Trophoblast cell (in vitro differentiated cells and primary cell): ENCODE measurements at regions not wholly inside any gene's neighbourhood (a gene's known extent, or its start where the extent isn't known, plus 50 kb on each side); places are given as distances from the start of the nearest gene placed in this dataset.

Experiments
- DNase-seq, 2 donors: peaks; one replicate each; pipeline ENCODE4 v3.0.0-alpha.2; 2016
- H2AFZ ChIP-seq: 2 replicates; pipeline ENCODE4 v1.6.1; 2013; ENCODE audit warnings: low read length, moderate library complexity, mild to moderate bottlenecking; ENCODE audit not compliant: insufficient read depth, poor library complexity
- H2AK5ac ChIP-seq: 2 replicates; pipeline ENCODE4 v1.6.1; 2013; ENCODE audit warnings: mild to moderate bottlenecking, low read length
- H2BK120ac ChIP-seq: 2 replicates; pipeline ENCODE4 v1.6.1; 2013; ENCODE audit warnings: low read length, mild to moderate bottlenecking, moderate library complexity; ENCODE audit not compliant: insufficient read depth, poor library complexity
- H2BK12ac ChIP-seq: 2 replicates; pipeline ENCODE4 v1.6.1; 2013; ENCODE audit warnings: mild to moderate bottlenecking, low read length, moderate library complexity
- H2BK5ac ChIP-seq: 2 replicates; pipeline ENCODE4 v1.6.1; 2013; ENCODE audit warnings: low read length, low read depth, moderate library complexity, mild to moderate bottlenecking; ENCODE audit not compliant: poor library complexity
- H3K14ac ChIP-seq: 2 replicates; pipeline ENCODE4 v1.6.1; 2013; ENCODE audit warnings: mild to moderate bottlenecking, low read length
- H3K18ac ChIP-seq: 2 replicates; pipeline ENCODE4 v1.6.1; 2013; ENCODE audit warnings: mild to moderate bottlenecking, low read length
- H3K23ac ChIP-seq: 2 replicates; pipeline ENCODE4 v1.6.1; 2013; ENCODE audit warnings: low read length
- H3K27ac ChIP-seq: 2 replicates; pipeline ENCODE4 v1.5.1; 2013; ENCODE audit warnings: low read depth, mild to moderate bottlenecking, inconsistent platforms, low read length, moderate library complexity
- H3K27me3 ChIP-seq: 2 replicates; pipeline ENCODE4 v1.6.1; 2013; ENCODE audit warnings: inconsistent platforms, mild to moderate bottlenecking, low read length, moderate library complexity; ENCODE audit not compliant: insufficient read depth
- H3K36me3 ChIP-seq, 2 experiments: 1 replicate in 1 of 2; 2 replicates in 1 of 2; pipeline ENCODE4 v1.6.1; 2013; ENCODE audit warnings: low read length in 2 of 2, mild to moderate bottlenecking in 2 of 2, moderate library complexity in 1 of 2; ENCODE audit not compliant: insufficient read depth in 2 of 2, control insufficient read depth in 1 of 2
- H3K4ac ChIP-seq: 2 replicates; pipeline ENCODE4 v1.6.1; 2013; ENCODE audit warnings: low read depth, mild to moderate bottlenecking, low read length, moderate library complexity
- H3K4me1 ChIP-seq, 2 experiments: 1 replicate in 1 of 2; 2 replicates in 1 of 2; pipeline ENCODE4 v1.6.1; 2013; ENCODE audit warnings: low read length in 2 of 2, mild to moderate bottlenecking in 2 of 2, moderate library complexity in 1 of 2; ENCODE audit not compliant: insufficient read depth in 2 of 2, control insufficient read depth in 1 of 2
- H3K4me2 ChIP-seq: 2 replicates; pipeline ENCODE4 v1.6.1; 2013; ENCODE audit warnings: inconsistent platforms, mild to moderate bottlenecking, low read length, moderate library complexity
- H3K4me3 ChIP-seq: 2 replicates; pipeline ENCODE4 v1.5.1; 2013; ENCODE audit warnings: mild to moderate bottlenecking, low read depth, low read length, inconsistent platforms
- H3K79me1 ChIP-seq: one replicate; pipeline ENCODE4 v1.6.1; 2013; ENCODE audit warnings: low read length
- H3K79me2 ChIP-seq: 2 replicates; pipeline ENCODE4 v1.6.1; 2013; ENCODE audit warnings: low read length, mild to moderate bottlenecking; ENCODE audit not compliant: control insufficient read depth, insufficient read depth, poor library complexity
- H3K9ac ChIP-seq: 2 replicates; pipeline ENCODE4 v1.6.1; 2013; ENCODE audit warnings: mild to moderate bottlenecking, low read length
- H3K9me3 ChIP-seq: 2 replicates; pipeline ENCODE4 v1.6.1; 2013; ENCODE audit warnings: low read depth, mild to moderate bottlenecking, control low read depth, inconsistent platforms, low read length; ENCODE audit not compliant: insufficient read depth
- H4K12ac ChIP-seq: 2 replicates; pipeline ENCODE4 v1.6.1; 2013; ENCODE audit warnings: low read depth, mild to moderate bottlenecking, low read length, moderate library complexity
- H4K8ac ChIP-seq: 2 replicates; pipeline ENCODE4 v1.6.1; 2013; ENCODE audit warnings: low read depth, mild to moderate bottlenecking, low read length, moderate library complexity
- H4K91ac ChIP-seq: one replicate; pipeline ENCODE4 v1.6.1; 2013; ENCODE audit warnings: low read depth, mild to moderate bottlenecking, low read length, moderate library complexity
- WGBS: extraction: QIAGEN DNeasy Blood & Tissue Kit; methylation state at CpG from one replicate; pipeline ENCODE4 v1.1.7; 2013; ENCODE audit warnings: missing lambda C conversion rate; ENCODE audit not compliant: insufficient read length, insufficient coverage; ENCODE audit errors: extremely low coverage; 5-methylcytosine and 5-hydroxymethylcytosine counted together

- Histone ChIP-seq H3K23ac (no peak overlapping the region), H3K27ac (no peak overlapping the region), H3K27me3 (no peaks in the 10 kb centered on the region), H2BK120ac (no peak overlapping the region), H4K8ac (no peak overlapping the region), H4K91ac (no peak overlapping the region), H3K79me1 (no peaks in the 10 kb centered on the region), H2BK12ac (no peak overlapping the region), H2BK5ac (no peak overlapping the region), H3K18ac (no peak overlapping the region), H3K9me3 (peaks cover 2% of the 10 kb centered on the region), H3K9ac (no peak overlapping the region), H3K4me2 (no peak overlapping the region), H2AK5ac (no peak overlapping the region), H3K79me2 (no peaks in the 10 kb centered on the region), H3K4me3 (no peak overlapping the region), H3K36me3 (no peaks in the 10 kb centered on the region), H3K4me1 (no peaks in the 10 kb centered on the region), H4K12ac (no peak overlapping the region), H3K4ac (no peak overlapping the region), H2AFZ (no peak overlapping the region), H3K14ac (no peak overlapping the region)
- no peak for DNase-seq
These were observed 272.6 kb downstream of the ZEB1 start for GRCh38 chr10:31591569-31591968.

GRCh38 chr10:31590023-31590800 is 271.2 kb downstream of the ZEB1 start:
- Histone ChIP-seq H3K23ac (no peak overlapping the region), H3K4me1 (no peaks in the 10 kb centered on the region), H3K27me3 (no peaks in the 10 kb centered on the region), H2BK120ac (no peak overlapping the region), H2BK12ac (no peak overlapping the region), H4K12ac (no peak overlapping the region), H3K79me2 (no peaks in the 10 kb centered on the region), H3K4ac (no peak overlapping the region), H3K4me2 (no peak overlapping the region), H3K36me3 (no peaks in the 10 kb centered on the region), H3K18ac (no peak overlapping the region), H4K91ac (no peak overlapping the region), H3K27ac (no peak overlapping the region), H2BK5ac (no peak overlapping the region), H2AK5ac (no peak overlapping the region), H4K8ac (no peak overlapping the region), H3K79me1 (no peaks in the 10 kb centered on the region), H3K9me3 (peaks cover 2% of the 10 kb centered on the region), H3K9ac (no peak overlapping the region), H2AFZ (no peak overlapping the region), H3K4me3 (no peak overlapping the region), H3K14ac (no peak overlapping the region)
- WGBS, result no CpG with 5 or more reads among the region's 6 CpGs
- no peak for DNase-seq

GRCh38 chr10:31587691-31588090 is 268.7 kb downstream of the ZEB1 start:
- Histone ChIP-seq H4K91ac (no peak overlapping the region), H2BK5ac (no peak overlapping the region), H4K12ac (no peak overlapping the region), H3K4me1 (peaks cover 19% of the 10 kb centered on the region in 2 experiments), H2AFZ (no peak overlapping the region), H2BK120ac (no peak overlapping the region), H3K79me2 (no peaks in the 10 kb centered on the region), H3K9ac (no peak overlapping the region), H3K23ac (no peak overlapping the region), H3K4ac (no peak overlapping the region), H3K14ac (no peak overlapping the region), H3K36me3 (no peaks in the 10 kb centered on the region), H3K27ac (no peak overlapping the region), H3K27me3 (no peaks in the 10 kb centered on the region), H3K18ac (no peak overlapping the region), H3K4me3 (no peak overlapping the region), H3K4me2 (no peak overlapping the region), H2AK5ac (no peak overlapping the region), H3K9me3 (peaks cover 2% of the 10 kb centered on the region), H3K79me1 (peaks cover 2% of the 10 kb centered on the region), H2BK12ac (no peak overlapping the region), H4K8ac (no peak overlapping the region)
- no peak for DNase-seq
- no CpG with 5 or more reads among the region's 9 CpGs for WGBS

- Histone ChIP-seq H3K4me3 (no peak overlapping the region), H2BK120ac (no peak overlapping the region), H3K4me2 (no peak overlapping the region), H4K12ac (no peak overlapping the region), H2AFZ (no peak overlapping the region), H2AK5ac (no peak overlapping the region), H3K36me3 (no peaks in the 10 kb centered on the region), H4K8ac (no peak overlapping the region), H3K79me1 (peaks cover 6% of the 10 kb centered on the region), H2BK12ac (no peak overlapping the region), H2BK5ac (no peak overlapping the region), H3K23ac (no peak overlapping the region), H3K4ac (no peak overlapping the region), H3K9ac (no peak overlapping the region), H3K9me3 (peaks cover 2% of the 10 kb centered on the region), H3K4me1 (peaks cover 26% of the 10 kb centered on the region in 2 experiments), H3K18ac (no peak overlapping the region), H3K14ac (no peak overlapping the region), H3K27ac (no peak overlapping the region), H4K91ac (no peak overlapping the region), H3K27me3 (no peaks in the 10 kb centered on the region), H3K79me2 (no peaks in the 10 kb centered on the region)
- no CpG with 5 or more reads among the region's 22 CpGs for WGBS
- no peak for DNase-seq
These were observed 268.0 kb downstream of the ZEB1 start for GRCh38 chr10:31586723-31587638.
